Nephron progenitor cell (in vitro differentiated cells): ENCODE measurements at regions not wholly inside any gene's neighbourhood (a gene's known extent, or its start where the extent isn't known, plus 50 kb on each side); places are given as distances from the start of the nearest gene placed in this dataset.

ENCODE experiments used
- DNase-seq: peaks from one replicate; pipeline ENCODE4 v3.0.0; 2021
- H3K27ac Mint-ChIP-seq: 2 replicates; pipeline ENCODE4 v1.8.0; 2021; ENCODE audit warnings: mild to moderate bottlenecking, moderate library complexity, mixed read lengths
- H3K27me3 Mint-ChIP-seq: 2 replicates; pipeline ENCODE4 v1.8.0; 2021; ENCODE audit warnings: mild to moderate bottlenecking, low read depth, mixed read lengths; ENCODE audit not compliant: poor library complexity
- H3K36me3 Mint-ChIP-seq: 2 replicates; pipeline ENCODE4 v1.8.0; 2021; ENCODE audit warnings: low read depth, mixed read lengths
- H3K4me1 Mint-ChIP-seq: 2 replicates; pipeline ENCODE4 v1.8.0; 2021; ENCODE audit warnings: mixed read lengths
- H3K4me3 Mint-ChIP-seq: 2 replicates; pipeline ENCODE4 v1.8.0; 2021; ENCODE audit warnings: mild to moderate bottlenecking, moderate library complexity, mixed read lengths
- H3K9me3 Mint-ChIP-seq: 2 replicates; pipeline ENCODE4 v1.8.0; 2021; ENCODE audit warnings: mild to moderate bottlenecking, moderate library complexity, mixed read lengths
- TF ChIP-seq, protein P1 (sequence below): fragments of 200-600 bp; sonication (generic); IDR thresholded peaks from 2 replicates; pipeline ENCODE4 v1.5.0; 2021; ENCODE audit warnings: antibody characterized with exemption

DNA sequence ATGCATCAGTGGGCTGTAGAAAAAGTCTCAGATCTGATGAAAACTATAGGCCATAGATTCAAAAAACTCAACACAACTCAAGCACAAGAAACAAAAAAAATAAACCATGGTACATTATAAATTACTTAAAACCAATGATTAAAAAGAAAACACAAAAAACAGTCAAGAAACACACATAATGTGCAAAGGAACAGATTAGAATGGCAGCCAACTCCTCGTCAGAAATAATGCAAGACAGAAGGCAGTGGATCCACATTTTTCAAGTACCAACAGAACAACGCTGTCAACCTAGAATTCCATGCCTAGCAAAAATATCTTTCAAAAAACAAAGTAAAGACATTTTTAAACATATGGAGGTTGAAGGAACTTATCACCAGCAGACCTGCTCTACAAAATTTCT lies 69.7 kb downstream of the PSMB1 start:
- TF ChIP-seq, protein P1, sequence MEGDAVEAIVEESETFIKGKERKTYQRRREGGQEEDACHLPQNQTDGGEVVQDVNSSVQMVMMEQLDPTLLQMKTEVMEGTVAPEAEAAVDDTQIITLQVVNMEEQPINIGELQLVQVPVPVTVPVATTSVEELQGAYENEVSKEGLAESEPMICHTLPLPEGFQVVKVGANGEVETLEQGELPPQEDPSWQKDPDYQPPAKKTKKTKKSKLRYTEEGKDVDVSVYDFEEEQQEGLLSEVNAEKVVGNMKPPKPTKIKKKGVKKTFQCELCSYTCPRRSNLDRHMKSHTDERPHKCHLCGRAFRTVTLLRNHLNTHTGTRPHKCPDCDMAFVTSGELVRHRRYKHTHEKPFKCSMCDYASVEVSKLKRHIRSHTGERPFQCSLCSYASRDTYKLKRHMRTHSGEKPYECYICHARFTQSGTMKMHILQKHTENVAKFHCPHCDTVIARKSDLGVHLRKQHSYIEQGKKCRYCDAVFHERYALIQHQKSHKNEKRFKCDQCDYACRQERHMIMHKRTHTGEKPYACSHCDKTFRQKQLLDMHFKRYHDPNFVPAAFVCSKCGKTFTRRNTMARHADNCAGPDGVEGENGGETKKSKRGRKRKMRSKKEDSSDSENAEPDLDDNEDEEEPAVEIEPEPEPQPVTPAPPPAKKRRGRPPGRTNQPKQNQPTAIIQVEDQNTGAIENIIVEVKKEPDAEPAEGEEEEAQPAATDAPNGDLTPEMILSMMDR, result no peak
- no peak overlapping the region for H3K4me3 Mint-ChIP-seq
- peaks cover 4% of the 10 kb centered on the region for H3K27me3 Mint-ChIP-seq
- H3K27ac Mint-ChIP-seq, result no peak overlapping the region
- H3K36me3 Mint-ChIP-seq, result peaks cover 25% of the 10 kb centered on the region
- peaks cover 54% of the 10 kb centered on the region for H3K9me3 Mint-ChIP-seq
- DNase-seq, result no peak
- peaks cover 22% of the 10 kb centered on the region for H3K4me1 Mint-ChIP-seq

DNA sequence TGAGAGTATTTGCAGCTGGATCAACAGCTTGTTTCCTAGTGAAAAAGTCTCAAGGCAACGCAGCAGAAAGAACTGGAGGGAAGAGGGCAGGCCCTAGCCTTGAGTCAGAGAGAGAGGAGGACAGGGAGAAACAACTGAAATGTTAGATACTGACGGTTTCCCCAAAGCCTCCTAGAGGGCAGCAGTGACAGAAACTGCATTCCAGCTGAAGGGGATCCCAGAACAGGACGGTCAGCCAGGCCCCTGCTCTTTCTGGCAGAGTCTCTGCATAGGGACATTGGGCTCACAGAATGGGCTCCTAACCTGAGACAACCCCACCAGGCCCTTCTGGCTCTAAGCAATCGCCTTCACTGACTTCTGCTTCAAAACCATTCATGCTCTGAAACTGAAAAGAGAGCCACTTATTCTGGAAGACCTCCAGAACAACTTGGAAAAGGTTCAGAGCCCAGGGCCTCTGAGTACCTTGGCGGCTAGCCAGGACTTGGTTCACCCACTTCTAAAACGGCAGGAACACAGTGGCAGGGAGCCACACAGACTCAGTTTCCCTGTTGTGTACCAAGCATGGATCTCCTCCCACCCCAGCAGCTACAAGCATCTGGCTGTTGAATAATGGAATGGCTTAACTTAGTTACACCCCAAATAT lies 72.9 kb downstream of the PSMB1 start:
- TF ChIP-seq, protein P1, result no peak
- Mint-ChIP-seq H3K36me3 (peaks cover 25% of the 10 kb centered on the region), H3K4me3 (no peak overlapping the region), H3K9me3 (peaks cover 49% of the 10 kb centered on the region), H3K27me3 (peaks cover 4% of the 10 kb centered on the region), H3K4me1 (peaks cover 38% of the 10 kb centered on the region), H3K27ac (no peak overlapping the region)
- no peak for DNase-seq

DNA sequence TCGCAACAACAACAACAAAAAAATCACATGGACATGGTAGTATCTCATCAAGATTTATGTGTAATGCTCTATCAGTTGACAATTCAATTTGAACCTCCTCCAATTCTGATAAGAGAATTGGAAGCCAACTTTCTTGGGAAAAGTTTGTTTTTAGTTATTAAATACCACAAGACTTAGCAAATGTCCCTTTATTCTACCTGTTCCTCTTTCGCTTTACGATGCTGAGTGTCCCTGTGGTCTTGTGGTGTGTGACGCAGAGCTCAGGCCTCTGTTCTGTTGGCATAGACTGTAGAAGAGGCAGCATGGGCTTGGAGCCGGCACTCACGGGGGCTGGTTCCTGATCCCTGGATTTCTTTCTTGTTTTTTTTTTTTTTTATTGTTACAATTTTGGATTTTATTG lies 76.7 kb downstream of the PSMB1 start:
- H3K36me3 Mint-ChIP-seq, result peaks cover 6% of the 10 kb centered on the region
- no peak for DNase-seq
- H3K27ac Mint-ChIP-seq, result no peak overlapping the region

DNA sequence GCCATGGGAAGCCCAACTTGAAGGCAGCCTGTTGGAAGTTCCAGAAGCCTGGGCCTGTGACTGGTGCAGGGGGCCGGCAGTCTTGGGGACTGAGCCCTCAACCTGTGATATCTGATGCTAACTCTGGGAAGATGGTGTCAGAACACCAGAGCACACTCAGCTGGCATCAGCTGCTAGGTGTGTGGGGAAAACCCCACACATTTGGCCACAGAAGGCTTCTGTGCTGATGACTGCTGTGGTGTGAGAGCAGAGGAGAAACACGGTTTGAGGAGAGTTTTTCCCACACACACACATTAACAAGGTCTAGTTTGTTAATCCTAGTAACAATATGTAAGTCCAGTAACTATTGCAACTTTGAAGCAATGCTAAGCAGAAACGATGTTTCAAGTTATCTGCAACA lies 78.0 kb downstream of the PSMB1 start:
- DNase-seq, result no peak
- TF ChIP-seq, protein P1, result no peak
- Mint-ChIP-seq H3K4me1 (peaks cover 45% of the 10 kb centered on the region), H3K4me3 (no peak overlapping the region), H3K36me3 (no peaks in the 10 kb centered on the region), H3K27ac (no peak overlapping the region), H3K27me3 (peaks cover 13% of the 10 kb centered on the region), H3K9me3 (peaks cover 5% of the 10 kb centered on the region)

More for the DNA sequence above, 76.7 kb downstream of the PSMB1 start:
- TF ChIP-seq, protein P1, result no peak
- Mint-ChIP-seq H3K4me3 (no peak overlapping the region), H3K9me3 (peaks cover 11% of the 10 kb centered on the region), H3K27me3 (peaks cover 16% of the 10 kb centered on the region), H3K4me1 (peaks cover 53% of the 10 kb centered on the region)

DNA sequence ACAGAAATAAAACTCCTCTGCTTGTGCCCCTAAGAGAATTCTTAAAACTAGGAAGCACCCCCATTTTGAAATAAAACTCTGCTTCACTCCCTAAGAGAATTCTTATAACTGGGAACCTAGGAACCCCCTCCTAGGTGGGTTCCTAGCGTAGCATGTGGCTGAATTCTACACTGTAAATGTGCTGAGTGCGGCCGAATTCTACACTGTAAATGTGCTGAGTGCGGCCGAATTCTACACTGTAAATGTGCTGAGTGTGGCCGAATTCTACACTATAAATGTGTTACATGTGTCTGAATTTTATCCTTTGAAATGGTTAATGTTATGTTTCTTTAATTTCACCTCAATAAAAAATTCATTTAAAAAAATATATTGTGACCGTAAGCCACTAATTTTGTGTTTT lies 79.3 kb downstream of the PSMB1 start:
- no peak for DNase-seq
- Mint-ChIP-seq H3K27ac (no peak overlapping the region), H3K4me1 (peaks cover 45% of the 10 kb centered on the region), H3K27me3 (peaks cover 13% of the 10 kb centered on the region), H3K4me3 (no peak overlapping the region), H3K9me3 (peaks cover 5% of the 10 kb centered on the region), H3K36me3 (no peaks in the 10 kb centered on the region)
- TF ChIP-seq, protein P1, result no peak

DNA sequence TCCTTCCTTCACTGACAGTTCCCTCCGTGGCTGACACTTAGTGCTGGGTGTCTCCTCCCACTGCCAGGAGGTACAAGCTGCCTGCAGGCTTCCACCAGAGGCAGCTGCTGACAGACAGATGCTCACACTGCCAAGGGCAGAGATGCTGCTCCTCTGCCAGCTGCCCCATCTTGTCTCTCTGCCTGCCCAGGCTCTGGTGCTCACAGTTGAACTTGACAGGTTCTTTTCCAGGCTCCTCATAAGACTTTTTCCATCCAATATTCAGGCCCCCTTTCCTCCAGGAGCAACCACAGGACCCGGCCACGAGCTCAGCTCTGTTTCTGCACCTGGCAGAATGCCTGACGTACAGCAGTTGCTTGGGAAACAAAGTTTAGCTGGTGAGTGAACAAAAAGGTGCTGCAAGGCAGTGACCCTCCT lies 79.8 kb downstream of the PSMB1 start:
- peaks cover 13% of the 10 kb centered on the region for H3K27me3 Mint-ChIP-seq
- peaks cover 7% of the 10 kb centered on the region for H3K9me3 Mint-ChIP-seq
- peaks cover under 1% of the 10 kb centered on the region for H3K36me3 Mint-ChIP-seq
- H3K4me3 Mint-ChIP-seq, result no peak overlapping the region
- no peak overlapping the region for H3K27ac Mint-ChIP-seq
- TF ChIP-seq, protein P1, result no peak
- no peak for DNase-seq
- H3K4me1 Mint-ChIP-seq, result peaks cover 43% of the 10 kb centered on the region
